Calu3 (cell line): ENCODE measurements at regions not wholly inside any gene's neighbourhood (a gene's known extent, or its start where the extent isn't known, plus 50 kb on each side); places are given as distances from the start of the nearest gene placed in this dataset.

Source experiments
- BruUV-seq: library from RNA; stranded (reverse); fragments of 400-500 nt; replicated peaks from 2 replicates; lab custom pipeline; 2021; lab: Mats Ljungman, UMichigan
- CTCF ChIA-PET: fragments of 300-600 bp; sonication (Branson Sonifier 250); formaldehyde crosslinking; loops from one replicate; lab custom pipeline; 2022; ENCODE audit warnings: antibody characterized with exemption; lab: Charles Lee
- DNase-seq: peaks from one replicate; pipeline ENCODE4 v3.0.0; 2022
- H3K27ac Mint-ChIP-seq: one replicate; pipeline ENCODE4 v1.8.0; 2022; ENCODE audit warnings: mixed read lengths; ENCODE audit not compliant: unreplicated experiment
- H3K27me3 Mint-ChIP-seq: one replicate; pipeline ENCODE4 v1.8.0; 2022; ENCODE audit warnings: mixed read lengths; ENCODE audit not compliant: unreplicated experiment
- H3K36me3 Mint-ChIP-seq: one replicate; pipeline ENCODE4 v1.8.0; 2022; ENCODE audit warnings: mild to moderate bottlenecking, moderate library complexity, mixed read lengths; ENCODE audit not compliant: insufficient read depth, unreplicated experiment
- H3K4me1 Mint-ChIP-seq: one replicate; pipeline ENCODE4 v1.8.0; 2022; ENCODE audit warnings: mild to moderate bottlenecking, low read depth, mixed read lengths; ENCODE audit not compliant: unreplicated experiment
- H3K4me3 Mint-ChIP-seq: one replicate; pipeline ENCODE4 v1.8.0; 2022; ENCODE audit warnings: mild to moderate bottlenecking, low read depth, moderate library complexity, mixed read lengths; ENCODE audit not compliant: unreplicated experiment
- H3K9me3 Mint-ChIP-seq: one replicate; pipeline ENCODE4 v1.8.0; 2022; ENCODE audit warnings: low read depth, mixed read lengths; ENCODE audit not compliant: unreplicated experiment
- intact Hi-C: fragments of 100-400 bp; cut with micrococcal nuclease; formaldehyde crosslinking; loops from one replicate; pipeline ENCODE4 v1.10.0; 2022; ENCODE audit not compliant: unreplicated experiment
- TF ChIP-seq, protein P1 (sequence below): fragments of 200-600 bp; IDR thresholded peaks from one replicate; pipeline ENCODE4 v1.8.0; 2022; ENCODE audit warnings: antibody characterized with exemption; ENCODE audit not compliant: unreplicated experiment

DNA sequence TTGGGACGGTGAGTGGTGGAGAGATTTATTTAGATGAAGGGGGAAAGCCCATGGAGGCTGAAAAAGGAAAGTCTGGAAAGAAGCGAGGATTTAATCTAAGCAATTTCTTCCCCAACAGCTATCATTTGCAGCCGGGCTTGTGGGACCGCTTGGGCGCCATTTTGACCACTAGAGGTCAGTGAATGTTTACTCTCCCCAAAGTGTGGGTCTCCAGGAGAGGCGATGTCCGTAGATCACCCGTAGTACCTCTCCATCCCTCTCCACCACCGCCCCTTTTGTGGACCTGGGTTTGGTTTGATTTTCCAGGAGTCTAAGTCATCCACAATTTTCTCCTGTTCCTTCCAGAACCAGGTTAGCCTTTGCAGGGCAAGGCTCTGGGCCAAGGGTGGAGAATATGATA, 91.2 kb upstream of the PARP11 start:
- Mint-ChIP-seq H3K4me1 (no peaks in the 10 kb centered on the region), H3K9me3 (no peaks in the 10 kb centered on the region), H3K27ac (no peak overlapping the region), H3K4me3 (no peak overlapping the region), H3K36me3 (no peaks in the 10 kb centered on the region), H3K27me3 (peaks cover 87% of the 10 kb centered on the region)
- TF ChIP-seq, protein P1, sequence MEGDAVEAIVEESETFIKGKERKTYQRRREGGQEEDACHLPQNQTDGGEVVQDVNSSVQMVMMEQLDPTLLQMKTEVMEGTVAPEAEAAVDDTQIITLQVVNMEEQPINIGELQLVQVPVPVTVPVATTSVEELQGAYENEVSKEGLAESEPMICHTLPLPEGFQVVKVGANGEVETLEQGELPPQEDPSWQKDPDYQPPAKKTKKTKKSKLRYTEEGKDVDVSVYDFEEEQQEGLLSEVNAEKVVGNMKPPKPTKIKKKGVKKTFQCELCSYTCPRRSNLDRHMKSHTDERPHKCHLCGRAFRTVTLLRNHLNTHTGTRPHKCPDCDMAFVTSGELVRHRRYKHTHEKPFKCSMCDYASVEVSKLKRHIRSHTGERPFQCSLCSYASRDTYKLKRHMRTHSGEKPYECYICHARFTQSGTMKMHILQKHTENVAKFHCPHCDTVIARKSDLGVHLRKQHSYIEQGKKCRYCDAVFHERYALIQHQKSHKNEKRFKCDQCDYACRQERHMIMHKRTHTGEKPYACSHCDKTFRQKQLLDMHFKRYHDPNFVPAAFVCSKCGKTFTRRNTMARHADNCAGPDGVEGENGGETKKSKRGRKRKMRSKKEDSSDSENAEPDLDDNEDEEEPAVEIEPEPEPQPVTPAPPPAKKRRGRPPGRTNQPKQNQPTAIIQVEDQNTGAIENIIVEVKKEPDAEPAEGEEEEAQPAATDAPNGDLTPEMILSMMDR: no peak
- no TSS peak for BruUV-seq
- DNase-seq: no peak
- CTCF ChIA-PET: no interaction called here
- intact Hi-C loops: no loop called here

DNA sequence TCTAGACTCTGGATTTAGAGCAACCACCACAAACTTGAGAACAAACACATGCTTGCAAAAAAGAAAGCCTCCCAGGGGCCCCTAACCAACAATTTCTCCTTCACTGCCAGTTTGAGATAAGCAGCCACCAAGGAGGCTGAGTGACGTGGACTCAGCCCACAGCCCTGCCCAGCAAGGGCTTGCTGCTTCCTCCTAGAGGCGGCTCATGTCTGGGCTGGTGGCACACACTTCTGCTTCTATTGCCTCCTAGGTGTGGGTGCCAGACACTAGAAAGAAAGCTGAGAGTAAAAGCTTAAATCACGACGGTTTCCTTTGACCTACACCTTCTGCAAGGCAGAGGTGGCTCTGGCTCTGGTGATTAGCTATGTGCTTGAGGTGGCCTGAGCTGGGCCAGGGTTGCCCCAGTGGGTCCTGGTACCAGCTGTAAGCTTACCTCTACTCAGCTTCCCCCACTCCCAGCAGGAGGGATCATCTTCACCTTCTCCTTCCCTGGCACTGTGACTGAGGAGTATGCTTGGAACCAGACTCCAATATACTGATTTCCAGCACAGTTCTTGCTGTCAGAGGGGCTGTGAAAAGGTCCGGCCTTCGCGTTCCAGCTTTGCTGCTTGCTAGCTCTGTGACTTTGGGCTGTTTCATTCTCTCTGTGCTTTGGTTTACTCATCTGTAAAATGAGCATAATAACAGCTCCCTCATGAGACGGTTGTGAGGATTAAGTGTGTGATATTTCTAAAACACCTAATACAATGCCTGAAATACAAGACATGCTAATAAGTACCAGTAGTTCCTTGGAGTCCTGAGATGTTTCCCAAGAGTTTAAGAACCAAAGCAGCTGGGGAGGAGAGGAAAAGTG, 89.7 kb upstream of the PARP11 start:
- CTCF ChIA-PET: no interaction called here
- BruUV-seq: no TSS peak
- Mint-ChIP-seq H3K27ac (no peak overlapping the region), H3K4me1 (no peaks in the 10 kb centered on the region), H3K27me3 (peaks cover 75% of the 10 kb centered on the region), H3K9me3 (no peaks in the 10 kb centered on the region), H3K36me3 (no peaks in the 10 kb centered on the region), H3K4me3 (no peak overlapping the region)
- intact Hi-C loops: no loop called here
- TF ChIP-seq, protein P1: no peak
- no peak for DNase-seq

- DNase-seq: no peak
- H3K9me3 Mint-ChIP-seq: no peaks in the 10 kb centered on the region
- intact Hi-C loops: no loop called here
- CTCF ChIA-PET: interaction anchor here (0.6 kb wide), 1 partner anchor 85 kb away, joined by 3 read pairs; no protein-coding TSS in a partner anchor
- H3K4me1 Mint-ChIP-seq: no peaks in the 10 kb centered on the region
- no peak overlapping the region for H3K27ac Mint-ChIP-seq
- peaks cover 80% of the 10 kb centered on the region for H3K27me3 Mint-ChIP-seq
- no peaks in the 10 kb centered on the region for H3K36me3 Mint-ChIP-seq
- no peak overlapping the region for H3K4me3 Mint-ChIP-seq
- TF ChIP-seq, protein P1: no peak
- BruUV-seq: no TSS peak
Measured at GRCh38 chr12:3961591-3961990, 88.4 kb upstream of the PARP11 start.

- BruUV-seq: no TSS peak
- CTCF ChIA-PET: no interaction called here
- Mint-ChIP-seq H3K4me1 (no peaks in the 10 kb centered on the region), H3K27me3 (peaks cover 72% of the 10 kb centered on the region), H3K4me3 (no peak overlapping the region), H3K36me3 (no peaks in the 10 kb centered on the region), H3K9me3 (no peaks in the 10 kb centered on the region), H3K27ac (no peak overlapping the region)
- intact Hi-C loops: no loop called here
- DNase-seq: no peak
- TF ChIP-seq, protein P1: no peak
Measured at GRCh38 chr12:3959799-3960560, 86.8 kb upstream of the PARP11 start.
